Cardiac muscle cell (in vitro differentiated cells and primary cell): ENCODE measurements at regions not wholly inside any gene's neighbourhood (a gene's known extent, or its start where the extent isn't known, plus 50 kb on each side); places are given as distances from the start of the nearest gene placed in this dataset.

Experiments used
- DNase-seq, 2 donors: peaks; one replicate each; pipeline versions ENCODE4 v3.0.0 to v3.0.0-alpha.2; 2010 to 2017; ENCODE audit warnings: low read depth in 1 of 2, low spot score in 1 of 2
- H3K27ac ChIP-seq: fragments of 200-600 bp; sonication (generic); 2 replicates; pipeline ENCODE4 v1.5.1; 2016
- H3K27me3 ChIP-seq: fragments of 200-600 bp; sonication (generic); 2 replicates; pipeline ENCODE4 v1.6.0; 2016; ENCODE audit warnings: control low read depth
- H3K36me3 ChIP-seq: fragments of 200-600 bp; sonication (generic); 2 replicates; pipeline ENCODE4 v1.5.1; 2016; ENCODE audit warnings: control low read depth
- H3K4me1 ChIP-seq: fragments of 200-600 bp; sonication (generic); 2 replicates; pipeline ENCODE4 v1.8.1; 2017; ENCODE audit warnings: low read depth, mild to moderate bottlenecking, mixed run types
- H3K4me3 ChIP-seq: fragments of 200-600 bp; sonication (generic); 2 replicates; pipeline ENCODE4 v1.5.1; 2016; ENCODE audit warnings: mild to moderate bottlenecking
- H3K9me3 ChIP-seq: fragments of 200-600 bp; sonication (generic); 2 replicates; pipeline ENCODE4 v1.5.1; 2017; ENCODE audit warnings: low read depth, mild to moderate bottlenecking, control low read depth
- TF ChIP-seq, protein P1 (sequence below): IDR thresholded peaks from 2 replicates; pipeline ENCODE4 v1.5.1; 2012; ENCODE audit warnings: low read depth, mild to moderate bottlenecking, low read length

- no peaks in the 10 kb centered on the region for H3K36me3 ChIP-seq
- H3K9me3 ChIP-seq: no peaks in the 10 kb centered on the region
- no peaks in the 10 kb centered on the region for H3K27me3 ChIP-seq
- H3K4me1 ChIP-seq: peaks cover 7% of the 10 kb centered on the region
- TF ChIP-seq, protein P1, sequence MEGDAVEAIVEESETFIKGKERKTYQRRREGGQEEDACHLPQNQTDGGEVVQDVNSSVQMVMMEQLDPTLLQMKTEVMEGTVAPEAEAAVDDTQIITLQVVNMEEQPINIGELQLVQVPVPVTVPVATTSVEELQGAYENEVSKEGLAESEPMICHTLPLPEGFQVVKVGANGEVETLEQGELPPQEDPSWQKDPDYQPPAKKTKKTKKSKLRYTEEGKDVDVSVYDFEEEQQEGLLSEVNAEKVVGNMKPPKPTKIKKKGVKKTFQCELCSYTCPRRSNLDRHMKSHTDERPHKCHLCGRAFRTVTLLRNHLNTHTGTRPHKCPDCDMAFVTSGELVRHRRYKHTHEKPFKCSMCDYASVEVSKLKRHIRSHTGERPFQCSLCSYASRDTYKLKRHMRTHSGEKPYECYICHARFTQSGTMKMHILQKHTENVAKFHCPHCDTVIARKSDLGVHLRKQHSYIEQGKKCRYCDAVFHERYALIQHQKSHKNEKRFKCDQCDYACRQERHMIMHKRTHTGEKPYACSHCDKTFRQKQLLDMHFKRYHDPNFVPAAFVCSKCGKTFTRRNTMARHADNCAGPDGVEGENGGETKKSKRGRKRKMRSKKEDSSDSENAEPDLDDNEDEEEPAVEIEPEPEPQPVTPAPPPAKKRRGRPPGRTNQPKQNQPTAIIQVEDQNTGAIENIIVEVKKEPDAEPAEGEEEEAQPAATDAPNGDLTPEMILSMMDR: no peak
- H3K4me3 ChIP-seq: no peak overlapping the region
- DNase-seq: no peak
- no peak overlapping the region for H3K27ac ChIP-seq
Observed at GRCh38 chr14:53651096-53651740, 305.4 kb downstream of the BMP4 start.

DNA sequence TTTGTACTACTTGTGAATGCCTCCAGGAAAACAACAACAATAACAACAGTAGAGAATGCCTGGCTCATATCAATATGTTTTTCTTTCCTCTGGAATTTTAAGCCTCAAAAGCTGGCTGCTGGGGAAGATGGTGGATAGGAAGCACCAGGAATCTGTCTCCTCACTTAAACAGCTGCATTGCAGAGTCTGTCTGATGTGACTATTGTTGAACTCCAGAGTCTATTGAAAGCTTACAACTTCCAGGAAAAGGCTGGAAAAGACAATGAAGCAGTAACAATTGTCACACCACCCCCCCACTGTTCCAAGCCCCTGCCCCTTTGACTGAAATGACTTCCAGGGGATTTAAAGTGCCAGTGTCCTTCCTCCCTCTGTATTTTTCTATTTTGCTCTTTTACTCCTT, 309.7 kb downstream of the BMP4 start:
- no peaks in the 10 kb centered on the region for H3K36me3 ChIP-seq

DNA sequence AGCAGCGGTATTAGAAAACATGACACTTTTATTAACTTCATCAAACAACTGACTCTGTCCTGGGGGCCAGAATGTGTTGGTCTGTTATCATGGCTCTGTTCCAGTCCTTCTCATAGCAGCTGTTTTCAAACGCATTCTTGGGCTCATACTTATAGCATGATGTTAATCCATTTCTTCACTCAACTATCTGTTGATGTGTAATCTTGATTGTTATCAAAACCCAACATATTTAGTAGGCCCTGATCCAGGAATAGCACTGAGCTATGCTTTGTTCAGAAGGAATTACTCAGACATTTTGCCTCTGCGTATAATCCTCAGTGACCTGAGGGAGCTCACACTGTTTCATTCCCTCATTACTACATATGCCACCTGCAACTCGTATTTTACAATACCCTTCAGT, 315.9 kb downstream of the BMP4 start:
- Histone ChIP-seq H3K27me3 (no peaks in the 10 kb centered on the region), H3K9me3 (no peaks in the 10 kb centered on the region), H3K36me3 (no peaks in the 10 kb centered on the region), H3K27ac (no peak overlapping the region), H3K4me3 (no peak overlapping the region), H3K4me1 (no peaks in the 10 kb centered on the region)
- TF ChIP-seq, protein P1: no peak
- DNase-seq: no peak

More for the DNA sequence above, 309.7 kb downstream of the BMP4 start:
- DNase-seq: no peak
- Histone ChIP-seq H3K9me3 (no peaks in the 10 kb centered on the region), H3K27ac (no peak overlapping the region), H3K27me3 (no peaks in the 10 kb centered on the region), H3K4me3 (no peak overlapping the region), H3K4me1 (no peaks in the 10 kb centered on the region)
- TF ChIP-seq, protein P1: no peak

- no peak for DNase-seq
- no peak overlapping the region for H3K27ac ChIP-seq
- H3K27me3 ChIP-seq: no peaks in the 10 kb centered on the region
- H3K4me1 ChIP-seq: no peaks in the 10 kb centered on the region
- H3K4me3 ChIP-seq: no peak overlapping the region
- no peaks in the 10 kb centered on the region for H3K9me3 ChIP-seq
- H3K36me3 ChIP-seq: no peaks in the 10 kb centered on the region
- TF ChIP-seq, protein P1: no peak
Observed at GRCh38 chr14:53638966-53639365, 317.7 kb downstream of the BMP4 start.

- TF ChIP-seq, protein P1: no peak
- Histone ChIP-seq H3K4me1 (no peaks in the 10 kb centered on the region), H3K9me3 (no peaks in the 10 kb centered on the region), H3K36me3 (no peaks in the 10 kb centered on the region), H3K27me3 (no peaks in the 10 kb centered on the region), H3K27ac (no peak overlapping the region), H3K4me3 (no peak overlapping the region)
- DNase-seq: no peak
Observed at GRCh38 chr14:53634793-53635192, 321.8 kb downstream of the BMP4 start.
